OCI-LY7 (cell line): ENCODE measurements at regions not wholly inside any gene's neighbourhood (a gene's known extent, or its start where the extent isn't known, plus 50 kb on each side); places are given as distances from the start of the nearest gene placed in this dataset.

Experiments used
- BruUV-seq: library from RNA; stranded (reverse); fragments of 400-500 nt; replicated peaks from 2 replicates; lab custom pipeline; 2021; lab: Mats Ljungman, UMichigan
- CTCF ChIA-PET: fragments of 300-600 bp; sonication (Branson Sonifier 250); formaldehyde crosslinking; loops from one replicate; lab custom pipeline; 2022; ENCODE audit warnings: antibody characterized with exemption; ENCODE audit not compliant: unreplicated experiment; lab: Charles Lee
- POLR2A ChIA-PET: fragments of 300-600 bp; sonication (Branson Sonifier 250); formaldehyde crosslinking; loops from one replicate; lab custom pipeline; 2022; ENCODE audit warnings: antibody characterized with exemption; lab: Charles Lee
- DNase-seq: peaks from one replicate; pipeline ENCODE4 v3.0.0-alpha.2; 2015; ENCODE audit warnings: low spot score
- H2AFZ ChIP-seq: fragments of 200-600 bp; sonication (generic), shearing (Covaris generic); 2 replicates; pipeline ENCODE4 v1.6.1; 2014; ENCODE audit warnings: mild to moderate bottlenecking, antibody characterized with exemption, low read length, moderate library complexity
- H3K27ac ChIP-seq: fragments of 200-600 bp; sonication (generic); 2 replicates; pipeline ENCODE4 v1.5.1; 2014; ENCODE audit warnings: mixed run types, low read depth, mild to moderate bottlenecking, moderate library complexity, low read length, inconsistent platforms; ENCODE audit not compliant: poor library complexity, severe bottlenecking
- H3K36me3 ChIP-seq: fragments of 200-600 bp; sonication (generic); 2 replicates; pipeline ENCODE4 v1.6.1; 2014; ENCODE audit warnings: mild to moderate bottlenecking, antibody characterized with exemption, low read length, moderate library complexity, mixed read lengths; ENCODE audit not compliant: insufficient read depth
- H3K4me1 ChIP-seq: fragments of 200-600 bp; sonication (generic); 2 replicates; pipeline ENCODE4 v1.5.1; 2014; ENCODE audit warnings: mild to moderate bottlenecking, low read length; ENCODE audit not compliant: insufficient read depth, poor library complexity, severe bottlenecking
- H3K4me2 ChIP-seq: fragments of 200-600 bp; sonication (generic); 2 replicates; pipeline ENCODE4 v1.6.1; 2014; ENCODE audit warnings: mild to moderate bottlenecking, low read length
- H3K4me3 ChIP-seq: fragments of 200-600 bp; sonication (generic); 2 replicates; pipeline ENCODE4 v1.5.1; 2014; ENCODE audit warnings: mild to moderate bottlenecking, low read depth, low read length; ENCODE audit not compliant: poor library complexity, severe bottlenecking
- H3K79me2 ChIP-seq: fragments of 200-600 bp; sonication (generic); 2 replicates; pipeline ENCODE4 v1.6.1; 2016; ENCODE audit warnings: low read depth, mild to moderate bottlenecking, low read length, moderate library complexity, mixed read lengths; ENCODE audit not compliant: insufficient read depth
- H3K9me2 ChIP-seq: fragments of 200-600 bp; sonication (generic); 2 replicates; pipeline ENCODE4 v1.6.1; 2016; ENCODE audit warnings: mild to moderate bottlenecking, low read length, mixed read lengths; ENCODE audit not compliant: insufficient read depth
- H3K9me3 ChIP-seq: fragments of 200-600 bp; sonication (generic); 2 replicates; pipeline ENCODE4 v1.6.1; 2014; ENCODE audit warnings: mild to moderate bottlenecking, mixed run types, low read length, mixed read lengths
- H4K20me1 ChIP-seq: fragments of 200-600 bp; sonication (generic); 2 replicates; pipeline ENCODE4 v1.6.1; 2014; ENCODE audit warnings: mild to moderate bottlenecking, antibody characterized with exemption, low read length, moderate library complexity, mixed read lengths; ENCODE audit not compliant: insufficient read depth
- CTCF ChIP-seq: fragments of 200-600 bp; sonication (generic); conservative IDR thresholded peaks from 2 replicates; pipeline ENCODE4 v1.5.1; 2014; ENCODE audit warnings: mild to moderate bottlenecking, antibody characterized with exemption, low read length, moderate library complexity, mixed read lengths
- EZH2phosphoT487 ChIP-seq: fragments of 200-600 bp; sonication (generic); IDR thresholded peaks from 2 replicates; pipeline ENCODE4 v1.6.1; 2018; ENCODE audit warnings: low read depth, borderline replicate concordance, mild to moderate bottlenecking, mixed run types, antibody characterized with exemption, low read length, moderate library complexity, mixed read lengths
- intact Hi-C: fragments of 100-400 bp; cut with micrococcal nuclease; formaldehyde crosslinking; loops from one replicate; pipeline ENCODE4 v1.10.0; 2022; ENCODE audit not compliant: unreplicated experiment

- H3K36me3 ChIP-seq: no peaks in the 10 kb centered on the region
- intact Hi-C loops: no loop called here
- no peaks in the 10 kb centered on the region for H3K4me1 ChIP-seq
- no peak for DNase-seq
- H3K9me2 ChIP-seq: no peaks in the 10 kb centered on the region
- no peaks in the 10 kb centered on the region for H4K20me1 ChIP-seq
- no peak overlapping the region for H2AFZ ChIP-seq
- H3K4me3 ChIP-seq: no peak overlapping the region
- no peaks in the 10 kb centered on the region for H3K9me3 ChIP-seq
- no peak for TF ChIP-seq CTCF
- no peak for TF ChIP-seq EZH2phosphoT487
- no peak overlapping the region for H3K27ac ChIP-seq
- BruUV-seq: no TSS peak
- H3K4me2 ChIP-seq: no peak overlapping the region
- ChIA-PET POLR2A (no interaction called here), CTCF (no interaction called here)
- H3K79me2 ChIP-seq: no peaks in the 10 kb centered on the region
Observed at GRCh38 chr2:226310146-226310545, 489.5 kb downstream of the IRS1 start.

- TF ChIP-seq CTCF (no peak), EZH2phosphoT487 (no peak)
- H4K20me1 ChIP-seq: no peaks in the 10 kb centered on the region
- intact Hi-C loops: no loop called here
- ChIA-PET POLR2A (no interaction called here), CTCF (no interaction called here)
- no peaks in the 10 kb centered on the region for H3K9me3 ChIP-seq
- no TSS peak for BruUV-seq
- DNase-seq: no peak
- H2AFZ ChIP-seq: no peak overlapping the region
- no peak overlapping the region for H3K4me2 ChIP-seq
- H3K36me3 ChIP-seq: no peaks in the 10 kb centered on the region
- no peak overlapping the region for H3K4me3 ChIP-seq
- no peak overlapping the region for H3K27ac ChIP-seq
- no peaks in the 10 kb centered on the region for H3K79me2 ChIP-seq
- H3K9me2 ChIP-seq: no peaks in the 10 kb centered on the region
- no peaks in the 10 kb centered on the region for H3K4me1 ChIP-seq
Observed at GRCh38 chr2:226308986-226309385, 490.6 kb downstream of the IRS1 start.

DNA sequence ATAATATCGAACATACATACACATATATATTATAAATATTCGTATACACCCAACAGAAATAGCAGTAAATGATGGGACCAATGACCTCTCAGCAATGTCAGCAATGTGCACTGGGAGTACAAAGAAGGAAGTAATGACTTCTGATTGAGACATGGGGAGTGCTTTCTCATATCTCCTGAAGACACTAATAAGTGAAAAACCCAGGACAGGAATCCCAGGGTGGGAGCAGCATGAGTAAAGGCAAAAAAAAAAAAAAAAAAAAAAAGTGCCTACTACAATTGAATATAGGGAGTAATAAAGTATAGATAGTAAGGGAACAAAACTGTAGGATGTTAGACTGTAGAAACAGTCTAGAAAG, 491.3 kb downstream of the IRS1 start:
- Histone ChIP-seq H3K4me3 (no peak overlapping the region), H3K9me3 (no peaks in the 10 kb centered on the region), H3K36me3 (no peaks in the 10 kb centered on the region), H3K27ac (no peak overlapping the region), H3K79me2 (no peaks in the 10 kb centered on the region), H4K20me1 (no peaks in the 10 kb centered on the region), H2AFZ (no peak overlapping the region), H3K4me1 (no peaks in the 10 kb centered on the region), H3K4me2 (no peak overlapping the region), H3K9me2 (no peaks in the 10 kb centered on the region)
- CTCF ChIA-PET: no interaction called here
- no peak for DNase-seq
- POLR2A ChIA-PET: no interaction called here
- TF ChIP-seq EZH2phosphoT487 (no peak), CTCF (no peak)
- intact Hi-C loops: no loop called here
- BruUV-seq: no TSS peak
